Testis (tissue), 2 donors: ENCODE measurements at regions not wholly inside any gene's neighbourhood (a gene's known extent, or its start where the extent isn't known, plus 50 kb on each side); places are given as distances from the start of the nearest gene placed in this dataset.

Experiments used
- DNase-seq: peaks from one replicate; pipeline ENCODE4 v3.0.0-alpha.2; 2019
- H3K27ac ChIP-seq, 2 donors: fragments of 200-600 bp; sonication (generic); one replicate each; pipeline ENCODE4 v1.5.1; 2019
- H3K27me3 ChIP-seq: fragments of 200-600 bp; sonication (generic); one replicate; pipeline ENCODE4 v1.5.1; 2019
- H3K36me3 ChIP-seq: fragments of 200-600 bp; sonication (generic); one replicate; pipeline ENCODE4 v1.5.1; 2017; ENCODE audit warnings: low read depth; ENCODE audit errors: missing control alignments
- H3K4me1 ChIP-seq: fragments of 200-600 bp; sonication (generic); one replicate; pipeline ENCODE4 v1.5.1; 2019
- H3K4me3 ChIP-seq, 2 donors: fragments of 200-600 bp; sonication (generic); one replicate each; pipeline ENCODE4 v1.5.1; 2017 to 2019
- H3K9me3 ChIP-seq: fragments of 200-600 bp; sonication (generic); one replicate; pipeline ENCODE4 v1.5.1; 2017
- POLR2A ChIP-seq: fragments of 450-650 bp; IDR thresholded peaks from one replicate; pipeline ENCODE4 v1.6.1; 2017; ENCODE audit warnings: antibody characterized with exemption, mild to moderate bottlenecking, moderate library complexity
- WGBS, 2 donors: methylation state at CpG; one replicate each; pipeline ENCODE4 v1.1.5; 2018; 5-methylcytosine and 5-hydroxymethylcytosine counted together
- intact Hi-C: fragments of 100-400 bp; cut with DNase I; formaldehyde crosslinking; loops from one replicate; pipeline ENCODE4 v1.15.1; 2023; ENCODE audit warnings: low total_unique reads
- TF ChIP-seq, protein P1 (sequence below), 3 experiments: fragments of 450-650 bp in 2 of 3; fragments of 200-600 bp in 1 of 3; sonication (generic) in 1 of 3; IDR thresholded peaks; one replicate each; pipeline ENCODE4 v1.5.1; 2016 to 2019; ENCODE audit warnings: antibody characterized with exemption in 3 of 3, mild to moderate bottlenecking in 2 of 3, moderate library complexity in 1 of 3

DNA sequence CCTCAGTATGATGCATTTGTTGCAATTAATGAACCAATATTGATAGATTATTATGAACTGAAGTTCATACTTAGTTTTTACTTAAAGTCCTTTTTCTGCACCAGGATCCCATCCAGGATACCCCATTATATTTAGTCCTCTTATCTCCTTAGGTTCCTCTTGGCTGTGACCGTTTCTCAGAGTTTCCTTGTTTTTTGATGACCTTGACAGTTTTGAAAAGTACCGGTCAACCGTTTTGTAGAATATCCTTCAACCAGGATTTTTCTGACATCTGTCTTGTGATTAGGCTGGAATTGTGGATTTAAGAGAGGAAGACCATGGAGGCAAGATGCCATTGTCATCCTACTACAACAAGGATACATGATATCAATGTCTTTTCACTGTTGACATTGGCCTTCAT is 98.0 kb upstream of the F13A1 start:
- Histone ChIP-seq H3K4me1 (no peaks in the 10 kb centered on the region), H3K27ac (no peak overlapping the region), H3K9me3 (no peaks in the 10 kb centered on the region), H3K36me3 (no peaks in the 10 kb centered on the region), H3K4me3 (no peak overlapping the region), H3K27me3 (no peaks in the 10 kb centered on the region)
- TF ChIP-seq, protein P1, sequence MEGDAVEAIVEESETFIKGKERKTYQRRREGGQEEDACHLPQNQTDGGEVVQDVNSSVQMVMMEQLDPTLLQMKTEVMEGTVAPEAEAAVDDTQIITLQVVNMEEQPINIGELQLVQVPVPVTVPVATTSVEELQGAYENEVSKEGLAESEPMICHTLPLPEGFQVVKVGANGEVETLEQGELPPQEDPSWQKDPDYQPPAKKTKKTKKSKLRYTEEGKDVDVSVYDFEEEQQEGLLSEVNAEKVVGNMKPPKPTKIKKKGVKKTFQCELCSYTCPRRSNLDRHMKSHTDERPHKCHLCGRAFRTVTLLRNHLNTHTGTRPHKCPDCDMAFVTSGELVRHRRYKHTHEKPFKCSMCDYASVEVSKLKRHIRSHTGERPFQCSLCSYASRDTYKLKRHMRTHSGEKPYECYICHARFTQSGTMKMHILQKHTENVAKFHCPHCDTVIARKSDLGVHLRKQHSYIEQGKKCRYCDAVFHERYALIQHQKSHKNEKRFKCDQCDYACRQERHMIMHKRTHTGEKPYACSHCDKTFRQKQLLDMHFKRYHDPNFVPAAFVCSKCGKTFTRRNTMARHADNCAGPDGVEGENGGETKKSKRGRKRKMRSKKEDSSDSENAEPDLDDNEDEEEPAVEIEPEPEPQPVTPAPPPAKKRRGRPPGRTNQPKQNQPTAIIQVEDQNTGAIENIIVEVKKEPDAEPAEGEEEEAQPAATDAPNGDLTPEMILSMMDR (IDR thresholded peaks at IDR 0.05): no peak
- no peak for TF ChIP-seq POLR2A
- WGBS, 2 donors: 55 to 58% methylated on average over 3 of the region's 3 CpGs
- intact Hi-C loops: no loop called here
- no peak for DNase-seq

DNA sequence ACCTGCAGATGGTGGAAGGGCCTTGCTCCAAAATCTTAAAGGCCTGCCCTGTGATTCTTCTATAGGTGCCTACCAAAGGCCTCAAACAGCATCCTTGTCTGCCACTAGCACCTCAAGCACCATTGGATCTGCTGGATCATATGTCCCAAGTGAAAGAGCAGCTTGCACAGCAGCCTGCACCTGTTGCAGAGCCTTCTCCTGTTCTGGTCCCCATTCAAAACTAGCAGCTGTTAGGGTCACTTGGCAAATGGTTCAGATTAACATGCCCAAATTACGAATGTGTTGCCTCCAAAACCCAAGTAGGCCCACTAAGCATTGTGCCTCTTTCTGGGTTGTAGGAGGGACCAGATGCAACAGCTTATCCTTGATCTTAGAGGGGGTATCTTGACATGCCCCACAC is 99.6 kb upstream of the F13A1 start:
- H3K27ac ChIP-seq: no peak overlapping the region
- DNase-seq: no peak
- TF ChIP-seq, protein P1 (IDR thresholded peaks at IDR 0.05): no peak
- TF ChIP-seq POLR2A: no peak
- H3K4me3 ChIP-seq: no peak overlapping the region
- H3K9me3 ChIP-seq: no peaks in the 10 kb centered on the region
- intact Hi-C loops: no loop called here
- H3K4me1 ChIP-seq: no peaks in the 10 kb centered on the region
- no peaks in the 10 kb centered on the region for H3K36me3 ChIP-seq
- WGBS, 2 donors: 72 to 88% methylated on average over 1 of the region's 1 CpG
- no peaks in the 10 kb centered on the region for H3K27me3 ChIP-seq

DNA sequence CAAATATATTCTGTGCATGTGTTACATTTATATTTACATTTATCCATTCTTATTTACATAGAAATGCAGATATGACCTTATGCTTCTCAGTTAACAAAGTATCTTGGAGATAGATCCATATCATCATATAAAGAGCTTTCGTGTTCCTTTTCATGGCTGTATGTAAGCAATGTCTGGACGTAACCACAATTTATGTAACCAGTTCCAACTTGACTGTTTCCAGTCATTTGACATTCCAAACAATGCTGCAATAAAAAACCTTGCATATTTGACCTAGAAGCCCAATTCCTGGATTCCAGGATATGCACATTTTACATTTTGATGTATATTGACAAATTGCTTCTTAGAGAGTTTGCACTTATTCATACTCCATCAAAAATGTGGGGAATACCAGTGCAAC is 113.7 kb upstream of the F13A1 start:
- no peaks in the 10 kb centered on the region for H3K4me1 ChIP-seq
- DNase-seq: no peak
- intact Hi-C loops: no loop called here
- H3K36me3 ChIP-seq: no peaks in the 10 kb centered on the region
- no peak for TF ChIP-seq POLR2A
- TF ChIP-seq, protein P1 (IDR thresholded peaks at IDR 0.05): no peak
- no peak overlapping the region for H3K27ac ChIP-seq
- no peak overlapping the region for H3K4me3 ChIP-seq
- no peaks in the 10 kb centered on the region for H3K9me3 ChIP-seq
- WGBS, 2 donors: 82 to 90% methylated on average over 2 of the region's 2 CpGs
- no peaks in the 10 kb centered on the region for H3K27me3 ChIP-seq

DNA sequence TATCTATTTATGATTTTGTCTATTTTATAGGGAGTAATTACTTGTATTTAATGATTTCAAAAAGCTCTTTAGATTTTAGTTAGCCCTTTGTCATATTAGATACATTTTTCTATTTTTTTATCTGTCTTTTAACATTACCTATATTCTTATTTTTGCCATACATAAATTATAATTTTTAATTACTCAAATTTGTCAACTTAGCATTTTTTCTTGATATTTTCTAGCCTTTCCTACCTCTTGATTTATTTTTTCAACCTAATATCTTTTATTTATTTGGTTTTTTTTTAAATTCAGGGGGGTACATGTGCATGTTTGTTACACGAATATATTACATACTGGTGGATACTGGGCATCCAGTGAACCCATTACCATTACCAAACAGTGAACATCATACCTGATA is 114.3 kb upstream of the F13A1 start:
- no peaks in the 10 kb centered on the region for H3K36me3 ChIP-seq
- intact Hi-C loops: no loop called here
- H3K9me3 ChIP-seq: no peaks in the 10 kb centered on the region
- DNase-seq: no peak
- H3K27ac ChIP-seq: no peak overlapping the region
- H3K4me1 ChIP-seq: no peaks in the 10 kb centered on the region
- 94 to 97% methylated on average over 1 of the region's 1 CpG for WGBS, 2 donors
- TF ChIP-seq, protein P1 (IDR thresholded peaks at IDR 0.05): no peak
- TF ChIP-seq POLR2A: no peak
- no peaks in the 10 kb centered on the region for H3K27me3 ChIP-seq
- no peak overlapping the region for H3K4me3 ChIP-seq

DNA sequence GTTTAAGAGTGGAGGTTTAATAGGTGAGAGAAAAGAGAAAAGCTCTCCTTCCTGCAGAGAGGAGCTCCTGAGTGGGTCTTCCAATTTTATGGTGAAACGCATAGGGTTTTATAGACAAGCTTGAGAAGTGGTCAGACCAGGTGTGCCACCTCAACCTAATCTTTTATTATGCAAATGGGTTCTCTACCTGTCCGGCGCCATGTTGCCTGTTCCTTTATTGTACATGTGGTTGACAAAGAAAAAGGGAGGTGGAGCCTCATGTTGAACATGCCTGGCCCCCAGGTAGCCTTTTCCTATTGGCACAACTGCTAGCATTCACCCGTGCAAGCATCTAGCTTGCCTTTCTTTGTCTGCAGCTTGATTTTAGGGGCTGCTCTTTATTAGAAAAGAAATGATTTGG is 115.9 kb upstream of the F13A1 start:
- TF ChIP-seq, protein P1 (IDR thresholded peaks at IDR 0.05): no peak
- TF ChIP-seq POLR2A: no peak

More for the DNA sequence above, 115.9 kb upstream of the F13A1 start:
- 74 to 87% methylated on average over 4 of the region's 4 CpGs for WGBS, 2 donors
- DNase-seq: no peak
- Histone ChIP-seq H3K4me1 (no peaks in the 10 kb centered on the region), H3K4me3 (no peak overlapping the region), H3K27me3 (no peaks in the 10 kb centered on the region), H3K9me3 (no peaks in the 10 kb centered on the region), H3K36me3 (no peaks in the 10 kb centered on the region), H3K27ac (no peak overlapping the region)
- intact Hi-C loops: no loop called here
